HEK293 (cell line): ENCODE measurements at regions not wholly inside any gene's neighbourhood (a gene's known extent, or its start where the extent isn't known, plus 50 kb on each side); places are given as distances from the start of the nearest gene placed in this dataset.

Experiments used
- CTCF ChIA-PET: fragments of 350-600 bp; formaldehyde crosslinking; extraction: SDS; loops from one replicate; lab custom pipeline; 2021; ENCODE audit warnings: antibody characterized with exemption; lab: Yijun Ruan, JAX
- POLR2A ChIA-PET: fragments of 300-600 bp; formaldehyde crosslinking; extraction: SDS; loops from one replicate; lab custom pipeline; 2020; ENCODE audit warnings: antibody characterized with exemption, inconsistent platforms; lab: Yijun Ruan, JAX
- H3K27ac ChIP-seq: fragments of 200-500 bp; sonication (Bioruptor generic); 2 replicates; pipeline ENCODE4 v1.5.1; 2014; ENCODE audit warnings: low read depth, low read length, control low read depth, inconsistent platforms; ENCODE audit errors: extremely low read depth
- H3K36me3 ChIP-seq, 2 experiments: fragments of 200-500 bp in 1 of 2; sonication (Bioruptor generic) in 1 of 2; 1 replicate in 1 of 2; 2 replicates in 1 of 2; pipeline ENCODE4 v1.5.1; 2014 to 2017; ENCODE audit warnings: inconsistent platforms in 2 of 2, low read length in 2 of 2; ENCODE audit not compliant: control insufficient read depth in 2 of 2, insufficient read depth in 1 of 2
- H3K4me1 ChIP-seq: fragments of 200-500 bp; sonication (Bioruptor generic); 2 replicates; pipeline ENCODE4 v1.5.1; 2014; ENCODE audit warnings: mild to moderate bottlenecking, low read length, inconsistent platforms; ENCODE audit not compliant: control insufficient read depth, insufficient read depth
- H3K4me3 ChIP-seq: 2 replicates; pipeline ENCODE4 v1.5.1; 2011; ENCODE audit warnings: low read depth, mild to moderate bottlenecking, control low read depth, low read length, moderate library complexity
- H3K9me3 ChIP-seq: fragments of 200-500 bp; sonication (Bioruptor generic); 2 replicates; pipeline ENCODE4 v1.5.1; 2014; ENCODE audit warnings: low read depth, low read length, inconsistent platforms; ENCODE audit not compliant: control insufficient read depth, insufficient read depth
- ATF2 ChIP-seq: fragments of 450-650 bp; formaldehyde crosslinking; IDR thresholded peaks from 2 replicates; pipeline ENCODE4 v1.5.1; 2016; ENCODE audit warnings: missing biosample characterization, missing genetic modification characterization, low read depth
- GLI4 ChIP-seq: fragments of 450-650 bp; formaldehyde crosslinking; IDR thresholded peaks from 2 replicates; pipeline ENCODE4 v1.5.1; 2016; ENCODE audit warnings: missing biosample characterization, missing genetic modification characterization
- GLIS1 ChIP-seq: fragments of 450-650 bp; formaldehyde crosslinking; IDR thresholded peaks from 2 replicates; pipeline ENCODE4 v1.5.1; 2016; ENCODE audit warnings: missing biosample characterization, missing genetic modification characterization
- HOXC10 ChIP-seq: sonication (generic); formaldehyde crosslinking; IDR thresholded peaks from 2 replicates; pipeline ENCODE4 v1.8.1; 2023; ENCODE audit warnings: mild to moderate bottlenecking, missing genetic modification reagents
- KLF7 ChIP-seq: fragments of 450-650 bp; formaldehyde crosslinking; IDR thresholded peaks from 2 replicates; pipeline ENCODE4 v1.5.1; 2016; ENCODE audit warnings: missing biosample characterization, missing genetic modification characterization, borderline replicate concordance
- KLF8 ChIP-seq: fragments of 450-650 bp; formaldehyde crosslinking; IDR thresholded peaks from 2 replicates; pipeline ENCODE4 v1.5.1; 2016; ENCODE audit warnings: missing biosample characterization, missing genetic modification characterization
- KLF9 ChIP-seq: fragments of 450-650 bp; formaldehyde crosslinking; IDR thresholded peaks from 2 replicates; pipeline ENCODE4 v1.5.1; 2016; ENCODE audit warnings: missing biosample characterization, missing genetic modification characterization, low read depth
- YY1 ChIP-seq: fragments of 450-650 bp; formaldehyde crosslinking; IDR thresholded peaks from 2 replicates; pipeline ENCODE4 v1.5.1; 2018; ENCODE audit warnings: missing biosample characterization, missing genetic modification characterization
- YY2 ChIP-seq: fragments of 450-650 bp; formaldehyde crosslinking; IDR thresholded peaks from 2 replicates; pipeline ENCODE4 v1.5.1; 2016; ENCODE audit warnings: missing biosample characterization, missing genetic modification characterization
- ZBTB21 ChIP-seq: fragments of 450-650 bp; formaldehyde crosslinking; IDR thresholded peaks from 2 replicates; pipeline ENCODE4 v1.5.1; 2017; ENCODE audit warnings: missing biosample characterization, missing genetic modification characterization
- ZNF114 ChIP-seq: fragments of 450-650 bp; formaldehyde crosslinking; IDR thresholded peaks from 2 replicates; pipeline ENCODE4 v1.5.0; 2017; ENCODE audit warnings: missing biosample characterization, missing genetic modification characterization
- ZNF133 ChIP-seq: fragments of 450-650 bp; formaldehyde crosslinking; IDR thresholded peaks from 2 replicates; pipeline ENCODE4 v1.5.1; 2016; ENCODE audit warnings: missing biosample characterization, missing genetic modification characterization
- ZNF148 ChIP-seq: fragments of 450-650 bp; formaldehyde crosslinking; IDR thresholded peaks from 2 replicates; pipeline ENCODE4 v1.5.0; 2017; ENCODE audit warnings: missing biosample characterization, missing genetic modification characterization, borderline replicate concordance
- ZNF221 ChIP-seq: fragments of 450-650 bp; formaldehyde crosslinking; IDR thresholded peaks from 2 replicates; pipeline ENCODE4 v1.5.1; 2017; ENCODE audit warnings: missing biosample characterization, missing genetic modification characterization, borderline replicate concordance
- ZNF24 ChIP-seq: fragments of 450-650 bp; formaldehyde crosslinking; IDR thresholded peaks from 2 replicates; pipeline ENCODE4 v1.5.1; 2016; ENCODE audit warnings: missing biosample characterization, missing genetic modification characterization
- ZNF366 ChIP-seq: fragments of 450-650 bp; formaldehyde crosslinking; conservative IDR thresholded peaks from 2 replicates; pipeline ENCODE4 v1.5.1; 2016; ENCODE audit warnings: missing biosample characterization, missing genetic modification characterization
- ZNF391 ChIP-seq: fragments of 450-650 bp; formaldehyde crosslinking; IDR thresholded peaks from 2 replicates; pipeline ENCODE4 v1.5.1; 2016; ENCODE audit warnings: low read depth, missing biosample characterization, missing genetic modification characterization, borderline replicate concordance
- ZNF416 ChIP-seq: fragments of 450-650 bp; formaldehyde crosslinking; IDR thresholded peaks from 2 replicates; pipeline ENCODE4 v1.5.1; 2016; ENCODE audit warnings: missing biosample characterization, missing genetic modification characterization
- ZNF518A ChIP-seq: fragments of 450-650 bp; formaldehyde crosslinking; conservative IDR thresholded peaks from 2 replicates; pipeline ENCODE4 v1.5.1; 2016; ENCODE audit warnings: low read depth, missing biosample characterization, missing genetic modification characterization
- ZNF548 ChIP-seq: fragments of 450-650 bp; formaldehyde crosslinking; IDR thresholded peaks from 2 replicates; pipeline ENCODE4 v1.5.1; 2016; ENCODE audit warnings: missing biosample characterization, missing genetic modification characterization
- ZNF600 ChIP-seq: fragments of 450-650 bp; formaldehyde crosslinking; IDR thresholded peaks from 2 replicates; pipeline ENCODE4 v1.5.1; 2016; ENCODE audit warnings: missing biosample characterization, missing genetic modification characterization
- ZNF670 ChIP-seq: fragments of 450-650 bp; formaldehyde crosslinking; IDR thresholded peaks from 2 replicates; pipeline ENCODE4 v1.5.1; 2016; ENCODE audit warnings: missing biosample characterization, missing genetic modification characterization, low read depth
- ZNF692 ChIP-seq: fragments of 450-650 bp; formaldehyde crosslinking; IDR thresholded peaks from 2 replicates; pipeline ENCODE4 v1.5.1; 2016; ENCODE audit warnings: missing biosample characterization, missing genetic modification characterization
- ZNF76 ChIP-seq: fragments of 450-650 bp; formaldehyde crosslinking; IDR thresholded peaks from 2 replicates; pipeline ENCODE4; 2016; ENCODE audit warnings: low read depth, missing biosample characterization, missing genetic modification characterization, borderline replicate concordance

- ChIA-PET CTCF (interaction anchor here (0.7 to 1.9 kb wide), 3 partner anchors 9 to 255 kb away, joined by 3 to 5 read pairs (median 4); no protein-coding TSS in a partner anchor), POLR2A (no interaction called here)
- H3K27ac ChIP-seq = no peak overlapping the region
Observed at GRCh38 chr18:60698901-60699300, 326.3 kb upstream of the MC4R start.

GRCh38 chr18:60722742-60723141 is 350.2 kb upstream of the MC4R start:
- Histone ChIP-seq H3K4me1 (no peaks in the 10 kb centered on the region), H3K27ac (no peak overlapping the region), H3K9me3 (no peaks in the 10 kb centered on the region), H3K36me3 (no peaks in the 10 kb centered on the region), H3K4me3 (no peak overlapping the region)
- POLR2A ChIA-PET = no interaction called here
- CTCF ChIA-PET = interaction anchor here (0.6 kb wide), 1 partner anchor 34 kb away, joined by 3 read pairs; no protein-coding TSS in a partner anchor
- TF ChIP-seq YY1 (tag by site-specific recombination) = no peak
- no peak for TF ChIP-seq GLI4 (tag by site-specific recombination)
- TF ChIP-seq ZNF24 (tag by site-specific recombination) = no peak
- no peak for TF ChIP-seq GLIS1 (tag by site-specific recombination)
- TF ChIP-seq HOXC10 (CRISPR knock-in tag) = no peak
- TF ChIP-seq ZNF518A (tag by site-specific recombination) = no peak
- no peak for TF ChIP-seq ZNF133 (tag by site-specific recombination)
- no peak for TF ChIP-seq ZNF670 (tag by site-specific recombination)
- no peak for TF ChIP-seq ZNF366
- TF ChIP-seq ATF2 (tag by site-specific recombination) = no peak; the same call in 1 of the 2 replicates

More at GRCh38 chr18:60698901-60699300, 326.3 kb upstream of the MC4R start:
- H3K9me3 ChIP-seq = no peaks in the 10 kb centered on the region
- H3K4me1 ChIP-seq = no peaks in the 10 kb centered on the region
- TF ChIP-seq KLF8 = no peak
- no peak for TF ChIP-seq ZNF692 (tag by site-specific recombination)
- no peak for TF ChIP-seq ZNF416
- TF ChIP-seq GLIS1 (tag by site-specific recombination) = no peak
- no peak for TF ChIP-seq ZNF391
- no peak for TF ChIP-seq ZNF548 (tag by site-specific recombination)
- no peak for TF ChIP-seq ZNF600
- no peak for TF ChIP-seq ATF2 (tag by site-specific recombination)
- TF ChIP-seq ZNF148 (tag by site-specific recombination) = no peak
- TF ChIP-seq YY2 (tag by site-specific recombination) = no peak
- TF ChIP-seq KLF7 (tag by site-specific recombination) = no peak
- no peak for TF ChIP-seq ZBTB21
- TF ChIP-seq KLF9 (tag by site-specific recombination) = no peak
- TF ChIP-seq ZNF221 (tag by site-specific recombination) = no peak
- TF ChIP-seq ZNF76 (tag by site-specific recombination) = no peak
- no peak for TF ChIP-seq ZNF114 (tag by site-specific recombination)
- H3K4me3 ChIP-seq = no peak overlapping the region
- no peaks in the 10 kb centered on the region; a peak in 1 of 3 replicates for H3K36me3 ChIP-seq
